Kidney (tissue), 13 donors: ENCODE measurements at regions not wholly inside any gene's neighbourhood (a gene's known extent, or its start where the extent isn't known, plus 50 kb on each side); places are given as distances from the start of the nearest gene placed in this dataset.

Experiments
- DNase-seq, 5 donors: peaks; one replicate each; pipeline ENCODE4 v3.0.0-alpha.2; 2013 to 2020
- FAIRE-seq: peaks from 2 replicates; lab custom pipeline; 2012; peaks lifted over from hg19 to GRCh38; lab: Jason Lieb, UNC
- H3K27ac ChIP-seq, 2 donors: one replicate each; pipeline ENCODE4 v1.7.0; 2013; ENCODE audit warnings: low read depth in 2 of 2, low read length in 2 of 2, inconsistent platforms in 1 of 2
- H3K27me3 ChIP-seq: one replicate; pipeline ENCODE4 v1.7.1; 2013; ENCODE audit warnings: low read length, inconsistent platforms; ENCODE audit not compliant: control insufficient read depth, insufficient read depth
- H3K36me3 ChIP-seq, 3 donors: one replicate each; pipeline versions ENCODE4 v1.7.0 to v1.7.1; 2013; ENCODE audit warnings: low read length in 3 of 3, control low read depth in 1 of 3, inconsistent platforms in 1 of 3; ENCODE audit not compliant: insufficient read depth in 3 of 3, control insufficient read depth in 2 of 3
- H3K4me1 ChIP-seq, 3 donors: one replicate each; pipeline versions ENCODE4 v1.7.0 to v1.7.1; 2013; ENCODE audit warnings: low read length in 3 of 3, inconsistent platforms in 1 of 3, low read depth in 1 of 3; ENCODE audit not compliant: control insufficient read depth in 2 of 3, insufficient read depth in 2 of 3
- H3K4me3 ChIP-seq, 3 donors: one replicate each; pipeline versions ENCODE4 v1.7.0 to v1.8.1; 2013; ENCODE audit warnings: low read length in 3 of 3, control low read depth in 1 of 3, inconsistent platforms in 1 of 3
- H3K9ac ChIP-seq, 3 donors: one replicate each; pipeline versions ENCODE4 v1.7.0 to v1.7.1; 2013; ENCODE audit warnings: low read length in 3 of 3, control low read depth in 1 of 3, inconsistent platforms in 1 of 3
- H3K9me3 ChIP-seq, 3 donors: one replicate each; pipeline versions ENCODE4 v1.7.0 to v1.7.1; 2013; ENCODE audit warnings: low read length in 3 of 3, control low read depth in 1 of 3, inconsistent platforms in 1 of 3; ENCODE audit not compliant: control insufficient read depth in 2 of 3, insufficient read depth in 1 of 3
- intact Hi-C: fragments of 100-400 bp; cut with DNase I; formaldehyde crosslinking; loops from one replicate; pipeline ENCODE4 v1.11.1; 2022
- TF ChIP-seq, protein P1 (sequence below): IDR thresholded peaks from 3 replicates; pipeline ENCODE4 v1.5.1; 2012; ENCODE audit warnings: mild to moderate bottlenecking, moderate library complexity, borderline replicate concordance; ENCODE audit not compliant: insufficient read depth; ENCODE audit errors: extremely low read depth
- donor health status: control.
- donor health status: control.
- donor health status: control.
- donor health status: control.
- donor health status: control.
- donor health status: DM: yes; HTN: yes; CAD: no.
- donor health status: Normal renal cell carcinoma (clear cell type).

DNA sequence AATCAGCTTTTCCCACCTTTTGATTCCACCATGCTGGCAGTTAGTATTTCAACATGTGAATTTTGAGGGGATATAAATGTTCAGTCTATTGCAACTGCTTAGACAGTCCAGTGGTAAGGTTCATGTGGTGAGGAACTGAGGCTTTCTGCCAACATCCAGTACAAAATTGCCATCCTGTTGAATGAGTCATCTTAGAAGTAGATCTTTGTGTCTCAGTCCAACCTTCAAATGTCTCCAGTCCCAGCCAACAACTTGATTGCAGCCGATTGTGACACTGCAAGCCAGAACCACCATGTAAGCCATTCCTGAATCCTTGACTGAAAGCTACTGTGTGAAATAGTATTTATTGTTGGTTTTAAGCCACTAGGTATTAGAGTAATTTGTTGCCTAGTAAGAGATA is 331.5 kb upstream of the GRIN3A start:
- H3K4me1 ChIP-seq = no peaks in the 10 kb centered on the region
- H3K4me3 ChIP-seq = no peak overlapping the region
- TF ChIP-seq, protein P1, sequence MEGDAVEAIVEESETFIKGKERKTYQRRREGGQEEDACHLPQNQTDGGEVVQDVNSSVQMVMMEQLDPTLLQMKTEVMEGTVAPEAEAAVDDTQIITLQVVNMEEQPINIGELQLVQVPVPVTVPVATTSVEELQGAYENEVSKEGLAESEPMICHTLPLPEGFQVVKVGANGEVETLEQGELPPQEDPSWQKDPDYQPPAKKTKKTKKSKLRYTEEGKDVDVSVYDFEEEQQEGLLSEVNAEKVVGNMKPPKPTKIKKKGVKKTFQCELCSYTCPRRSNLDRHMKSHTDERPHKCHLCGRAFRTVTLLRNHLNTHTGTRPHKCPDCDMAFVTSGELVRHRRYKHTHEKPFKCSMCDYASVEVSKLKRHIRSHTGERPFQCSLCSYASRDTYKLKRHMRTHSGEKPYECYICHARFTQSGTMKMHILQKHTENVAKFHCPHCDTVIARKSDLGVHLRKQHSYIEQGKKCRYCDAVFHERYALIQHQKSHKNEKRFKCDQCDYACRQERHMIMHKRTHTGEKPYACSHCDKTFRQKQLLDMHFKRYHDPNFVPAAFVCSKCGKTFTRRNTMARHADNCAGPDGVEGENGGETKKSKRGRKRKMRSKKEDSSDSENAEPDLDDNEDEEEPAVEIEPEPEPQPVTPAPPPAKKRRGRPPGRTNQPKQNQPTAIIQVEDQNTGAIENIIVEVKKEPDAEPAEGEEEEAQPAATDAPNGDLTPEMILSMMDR = no peak
- DNase-seq = no peak
- H3K27me3 ChIP-seq = no peaks in the 10 kb centered on the region
- intact Hi-C loops = no loop called here
- no peak overlapping the region for H3K27ac ChIP-seq
- FAIRE-seq = no peak
- no peaks in the 10 kb centered on the region for H3K36me3 ChIP-seq
- H3K9ac ChIP-seq = no peak overlapping the region
- no peaks in the 10 kb centered on the region for H3K9me3 ChIP-seq

DNA sequence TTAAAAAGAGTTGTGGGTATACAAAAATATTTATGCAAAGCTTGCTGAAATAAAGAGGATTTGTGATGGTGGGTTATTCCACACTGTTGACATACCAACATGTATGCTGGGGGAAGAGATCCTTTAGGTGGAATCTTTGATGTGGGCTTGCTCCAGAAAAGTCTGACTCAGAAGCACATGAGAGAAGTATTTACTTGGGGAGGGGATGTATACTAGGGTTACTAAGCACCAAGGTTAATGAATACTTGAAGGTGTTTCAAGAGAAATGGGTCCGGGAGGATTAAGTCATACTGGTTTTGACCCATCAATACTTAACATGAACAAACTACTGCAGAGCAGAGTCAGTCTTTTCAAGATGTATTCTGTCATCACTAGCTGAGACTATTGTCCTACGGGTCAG is 316.4 kb upstream of the GRIN3A start:
- H3K27ac ChIP-seq = no peak overlapping the region
- intact Hi-C loops = no loop called here
- TF ChIP-seq, protein P1 = no peak
- FAIRE-seq = no peak
- H3K36me3 ChIP-seq = no peaks in the 10 kb centered on the region
- no peak overlapping the region for H3K4me3 ChIP-seq
- DNase-seq = no peak
- no peaks in the 10 kb centered on the region for H3K27me3 ChIP-seq
- no peaks in the 10 kb centered on the region for H3K4me1 ChIP-seq
- H3K9ac ChIP-seq = no peak overlapping the region
- no peaks in the 10 kb centered on the region for H3K9me3 ChIP-seq

DNA sequence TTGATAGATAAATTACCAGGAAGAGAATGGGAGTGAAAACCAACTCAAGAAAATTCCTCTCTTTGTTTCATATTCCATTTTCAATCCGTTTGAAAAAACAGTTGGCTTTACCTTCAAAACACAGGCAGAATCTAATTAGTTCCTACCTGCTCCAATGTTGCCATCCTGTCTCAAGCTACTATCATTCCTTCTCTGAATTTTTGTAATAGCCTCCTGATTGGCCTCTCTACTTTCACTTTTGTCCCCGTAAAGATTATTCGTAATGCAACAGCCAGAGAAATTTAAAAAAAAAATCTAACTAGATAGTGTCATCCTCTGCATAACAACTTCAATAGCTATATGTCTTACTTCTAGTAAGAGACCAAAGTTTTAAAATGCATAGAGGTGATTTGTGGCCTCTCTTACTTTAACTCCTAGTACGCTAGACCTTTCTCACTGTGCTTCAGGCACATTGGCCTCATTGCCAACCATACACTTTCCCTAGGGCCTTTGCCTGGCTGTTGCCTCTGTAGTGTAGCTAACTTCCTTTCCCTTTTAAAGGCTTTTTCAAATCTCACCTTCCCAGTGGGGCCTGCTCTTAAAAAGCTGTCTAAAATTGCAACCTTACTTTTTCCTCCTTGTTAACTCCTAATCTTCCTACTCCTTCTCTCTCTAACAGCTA is 311.3 kb upstream of the GRIN3A start:
- intact Hi-C loops = no loop called here
- Histone ChIP-seq H3K9me3 (no peaks in the 10 kb centered on the region), H3K27me3 (no peaks in the 10 kb centered on the region), H3K9ac (no peak overlapping the region), H3K27ac (no peak overlapping the region), H3K4me1 (no peaks in the 10 kb centered on the region), H3K4me3 (no peak overlapping the region), H3K36me3 (no peaks in the 10 kb centered on the region)
- DNase-seq (no peak), FAIRE-seq (no peak)
- TF ChIP-seq, protein P1 = no peak

DNA sequence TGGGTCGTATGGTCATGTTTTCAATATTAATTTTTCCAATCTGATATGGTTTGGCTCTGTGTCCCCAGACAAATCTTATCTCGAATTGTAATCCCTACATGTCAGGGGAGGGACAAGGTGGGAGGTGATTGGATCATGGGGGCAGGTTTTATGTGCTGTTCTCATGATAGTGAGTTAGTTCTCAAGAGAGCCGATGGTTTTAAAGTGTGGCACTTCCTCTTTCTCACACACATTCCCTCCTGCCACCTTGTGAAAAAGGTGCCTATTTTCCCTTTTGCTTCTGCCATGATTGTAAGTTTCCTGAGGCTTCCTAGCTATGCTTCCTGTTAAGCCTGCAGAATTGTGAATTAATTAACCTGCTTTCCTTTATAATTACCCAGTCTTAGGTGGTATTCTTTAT is 309.1 kb upstream of the GRIN3A start:
- intact Hi-C loops = no loop called here
- DNase-seq (no peak), FAIRE-seq (no peak)
- no peak overlapping the region for H3K27ac ChIP-seq
- H3K9ac ChIP-seq = no peak overlapping the region
- no peaks in the 10 kb centered on the region for H3K9me3 ChIP-seq
- H3K4me3 ChIP-seq = no peak overlapping the region
- H3K36me3 ChIP-seq = no peaks in the 10 kb centered on the region
- H3K4me1 ChIP-seq = no peaks in the 10 kb centered on the region
- H3K27me3 ChIP-seq = no peaks in the 10 kb centered on the region
- TF ChIP-seq, protein P1 = no peak
